Sigmoid colon (tissue), 6 donors: ENCODE measurements at regions not wholly inside any gene's neighbourhood (a gene's known extent, or its start where the extent isn't known, plus 50 kb on each side); places are given as distances from the start of the nearest gene placed in this dataset.

ENCODE experiments used
- DNase-seq: peaks from one replicate; pipeline ENCODE4 v3.0.0-alpha.2; 2019
- H3K27ac ChIP-seq, 4 donors: fragments of 200-600 bp; sonication (generic); one replicate each; pipeline ENCODE4 v1.5.1; 2016 to 2019; ENCODE audit warnings: mild to moderate bottlenecking in 1 of 4
- H3K27me3 ChIP-seq, 3 donors: fragments of 200-600 bp; sonication (generic); one replicate each; pipeline ENCODE4 v1.5.1; 2019; ENCODE audit warnings: mild to moderate bottlenecking in 1 of 3
- H3K36me3 ChIP-seq, 4 donors: fragments of 200-600 bp; sonication (generic); one replicate each; pipeline ENCODE4 v1.5.1; 2016 to 2019
- H3K4me1 ChIP-seq, 4 donors: fragments of 200-600 bp; sonication (generic); one replicate each; pipeline ENCODE4 v1.5.1; 2017 to 2019
- H3K4me3 ChIP-seq, 4 donors: fragments of 200-600 bp; sonication (generic); one replicate each; pipeline ENCODE4 v1.5.1; 2017 to 2019; ENCODE audit warnings: mild to moderate bottlenecking in 2 of 4, moderate library complexity in 1 of 4
- H3K9me3 ChIP-seq, 4 donors: fragments of 200-600 bp in 3 of 4; sonication (generic) in 3 of 4; one replicate each; pipeline versions ENCODE4 v1.5.1 to v1.6.1; 2013 to 2019
- CTCF ChIP-seq, 4 experiments: fragments of 450-650 bp in 3 of 4; fragments of 200-600 bp in 1 of 4; IDR thresholded peaks; one replicate each; pipeline ENCODE4 v1.5.1; 2016 to 2019; ENCODE audit warnings: antibody characterized with exemption in 4 of 4, mild to moderate bottlenecking in 3 of 4, moderate library complexity in 2 of 4
- EP300 ChIP-seq, 4 donors: sonication (generic); formaldehyde crosslinking; IDR thresholded peaks; one replicate each; pipeline ENCODE4 v1.6.1; 2017; ENCODE audit warnings: antibody characterized with exemption in 4 of 4
- POLR2A ChIP-seq, 2 donors: fragments of 450-650 bp; IDR thresholded peaks; one replicate each; pipeline ENCODE4 v1.6.1; 2016; ENCODE audit warnings: antibody characterized with exemption in 2 of 2, mild to moderate bottlenecking in 2 of 2, moderate library complexity in 2 of 2
- POLR2AphosphoS5 ChIP-seq, 4 donors: sonication (generic); formaldehyde crosslinking; IDR thresholded peaks; one replicate each; pipeline ENCODE4 v1.6.1; 2017; ENCODE audit warnings: antibody characterized with exemption in 4 of 4
- WGBS, 2 donors: extraction: QIAGEN DNeasy Blood & Tissue Kit; methylation state at CpG; one replicate each; pipeline ENCODE4 v1.1.7; 2013; 5-methylcytosine and 5-hydroxymethylcytosine counted together
- intact Hi-C: fragments of 100-400 bp; cut with DNase I; formaldehyde crosslinking; loops from one replicate; pipeline ENCODE4 v1.15.1; 2023
- donor health status: healthy with polysubstance abuse.
- donor health status: healthy.

- no peaks in the 10 kb centered on the region for H3K4me1 ChIP-seq
- no peaks in the 10 kb centered on the region for H3K27me3 ChIP-seq
- no peak for DNase-seq
- intact Hi-C loops, result no loop called here
- H3K4me3 ChIP-seq, result no peak overlapping the region
- WGBS, 2 donors, result 56 to 76% methylated on average over 1 of the region's 1 CpG
- TF ChIP-seq POLR2AphosphoS5 (IDR thresholded peaks at IDR 0.05), result no peak
- no peak for TF ChIP-seq EP300 (IDR thresholded peaks at IDR 0.05)
- TF ChIP-seq CTCF (IDR thresholded peaks at IDR 0.05), result no peak
- no peak for TF ChIP-seq POLR2A (IDR thresholded peaks at IDR 0.05)
- H3K27ac ChIP-seq, result no peak overlapping the region
- H3K36me3 ChIP-seq, result no peaks in the 10 kb centered on the region
- no peaks in the 10 kb centered on the region for H3K9me3 ChIP-seq
Observed at GRCh38 chr13:84749126-84749525, 866.9 kb upstream of the SLITRK1 start.

GRCh38 chr13:84745051-84745551 lies 862.8 kb upstream of the SLITRK1 start:
- WGBS, 2 donors, result 88 to 89% methylated on average over 5 of the region's 5 CpGs
- TF ChIP-seq POLR2A (IDR thresholded peaks at IDR 0.05) (no peak), EP300 (IDR thresholded peaks at IDR 0.05) (no peak), CTCF (IDR thresholded peaks at IDR 0.05) (no peak)
- Histone ChIP-seq H3K9me3 (no peaks in the 10 kb centered on the region), H3K27me3 (no peaks in the 10 kb centered on the region), H3K27ac (no peak overlapping the region), H3K4me3 (no peak overlapping the region), H3K36me3 (no peaks in the 10 kb centered on the region), H3K4me1 (no peaks in the 10 kb centered on the region)
- DNase-seq, result no peak
- intact Hi-C loops, result no loop called here

- Histone ChIP-seq H3K4me3 (no peak overlapping the region), H3K27ac (no peak overlapping the region), H3K27me3 (no peaks in the 10 kb centered on the region), H3K36me3 (no peaks in the 10 kb centered on the region), H3K4me1 (no peaks in the 10 kb centered on the region), H3K9me3 (no peaks in the 10 kb centered on the region)
- intact Hi-C loops, result no loop called here
- DNase-seq, result no peak
- no peak for TF ChIP-seq CTCF (IDR thresholded peaks at IDR 0.05)
- TF ChIP-seq POLR2A (IDR thresholded peaks at IDR 0.05), result no peak
- 80 to 82% methylated on average over 1 of the region's 1 CpG for WGBS, 2 donors
Observed at GRCh38 chr13:84744203-84744602, 861.9 kb upstream of the SLITRK1 start.

GRCh38 chr13:84741253-84741652 lies 859.0 kb upstream of the SLITRK1 start:
- H3K27ac ChIP-seq, result no peak overlapping the region
- no peaks in the 10 kb centered on the region for H3K36me3 ChIP-seq
- no peak overlapping the region for H3K4me3 ChIP-seq
- H3K27me3 ChIP-seq, result no peaks in the 10 kb centered on the region
- no peak for TF ChIP-seq EP300 (IDR thresholded peaks at IDR 0.05)
- TF ChIP-seq POLR2AphosphoS5 (IDR thresholded peaks at IDR 0.05), result no peak
- no peak for TF ChIP-seq POLR2A (IDR thresholded peaks at IDR 0.05)
- TF ChIP-seq CTCF (IDR thresholded peaks at IDR 0.05), result no peak
- no peak for DNase-seq
- no peaks in the 10 kb centered on the region for H3K9me3 ChIP-seq
- H3K4me1 ChIP-seq, result no peaks in the 10 kb centered on the region
- intact Hi-C loops, result no loop called here

GRCh38 chr13:84739021-84739420 lies 856.7 kb upstream of the SLITRK1 start:
- 56 to 73% methylated on average over 2 of the region's 2 CpGs for WGBS, 2 donors

More at GRCh38 chr13:84739021-84739420, 856.7 kb upstream of the SLITRK1 start:
- TF ChIP-seq POLR2AphosphoS5 (IDR thresholded peaks at IDR 0.05), result no peak
- TF ChIP-seq CTCF (IDR thresholded peaks at IDR 0.05), result no peak
- no peak for TF ChIP-seq EP300 (IDR thresholded peaks at IDR 0.05)
- TF ChIP-seq POLR2A (IDR thresholded peaks at IDR 0.05), result no peak
- Histone ChIP-seq H3K4me3 (no peak overlapping the region), H3K27ac (no peak overlapping the region), H3K27me3 (no peaks in the 10 kb centered on the region), H3K9me3 (no peaks in the 10 kb centered on the region), H3K4me1 (no peaks in the 10 kb centered on the region), H3K36me3 (no peaks in the 10 kb centered on the region)
- no peak for DNase-seq
- intact Hi-C loops, result no loop called here
